Mesendoderm (in vitro differentiated cells): ENCODE measurements at regions not wholly inside any gene's neighbourhood (a gene's known extent, or its start where the extent isn't known, plus 50 kb on each side); places are given as distances from the start of the nearest gene placed in this dataset.
A peak's percentile ranks its signal among the peaks of the same experiment; 100 is the strongest.

ENCODE experiments used
- DNase-seq: peaks from one replicate; pipeline ENCODE4 v3.0.0; 2013
- H2AK5ac ChIP-seq: 2 replicates; pipeline ENCODE4 v1.6.1; 2013; ENCODE audit warnings: low read length, inconsistent platforms
- H2BK120ac ChIP-seq: 2 replicates; pipeline ENCODE4 v1.6.1; 2013; ENCODE audit warnings: low read depth, mild to moderate bottlenecking, low read length, moderate library complexity, mixed read lengths
- H2BK15ac ChIP-seq: replicated peaks from 2 replicates; pipeline ENCODE4 v1.6.1; 2013; ENCODE audit warnings: low read depth, mild to moderate bottlenecking, moderate library complexity
- H2BK5ac ChIP-seq: 2 replicates; pipeline ENCODE4 v1.6.1; 2013; ENCODE audit warnings: low read length, inconsistent platforms
- H3K18ac ChIP-seq: 2 replicates; pipeline ENCODE4 v1.6.1; 2013; ENCODE audit warnings: mild to moderate bottlenecking, low read length, mixed read lengths
- H3K23ac ChIP-seq: one replicate; pipeline ENCODE4 v1.6.1; 2013; ENCODE audit warnings: low read length
- H3K27ac ChIP-seq: 2 replicates; pipeline ENCODE4 v1.5.1; 2013; ENCODE audit warnings: low read depth, mild to moderate bottlenecking, inconsistent platforms, low read length, moderate library complexity
- H3K27me3 ChIP-seq: 2 replicates; pipeline ENCODE4 v1.6.1; 2013; ENCODE audit warnings: low read length, control low read depth, mild to moderate bottlenecking, inconsistent platforms; ENCODE audit not compliant: insufficient read depth, poor library complexity
- H3K36me3 ChIP-seq: 2 replicates; pipeline ENCODE4 v1.6.1; 2013; ENCODE audit warnings: low read length, inconsistent platforms; ENCODE audit not compliant: control insufficient read depth, insufficient read depth
- H3K4ac ChIP-seq: one replicate; pipeline ENCODE4 v1.6.1; 2013; ENCODE audit warnings: low read depth, mild to moderate bottlenecking, low read length, moderate library complexity
- H3K4me1 ChIP-seq: 2 replicates; pipeline ENCODE4 v1.6.1; 2013; ENCODE audit warnings: low read depth, low read length, inconsistent platforms; ENCODE audit not compliant: control insufficient read depth
- H3K4me2 ChIP-seq: 2 replicates; pipeline ENCODE4 v1.6.1; 2013; ENCODE audit warnings: low read length
- H3K4me3 ChIP-seq: 2 replicates; pipeline ENCODE4 v1.5.1; 2013; ENCODE audit warnings: mild to moderate bottlenecking, low read length
- H3K56ac ChIP-seq: one replicate; pipeline ENCODE4 v1.6.1; 2013; ENCODE audit warnings: low read length
- H3K79me1 ChIP-seq: 2 replicates; pipeline ENCODE4 v1.6.1; 2013; ENCODE audit warnings: low read length, inconsistent platforms
- H3K79me2 ChIP-seq: 2 replicates; pipeline ENCODE4 v1.6.1; 2013; ENCODE audit warnings: mild to moderate bottlenecking, low read length; ENCODE audit not compliant: control insufficient read depth, insufficient read depth
- H3K9ac ChIP-seq: 2 replicates; pipeline ENCODE4 v1.6.1; 2013; ENCODE audit warnings: low read length, inconsistent platforms
- H4K5ac ChIP-seq: one replicate; pipeline ENCODE4 v1.6.1; 2013; ENCODE audit warnings: low read length
- H4K8ac ChIP-seq: one replicate; pipeline ENCODE4 v1.6.1; 2013; ENCODE audit warnings: low read depth, mild to moderate bottlenecking, control low read depth, low read length, moderate library complexity
- WGBS: extraction: QIAGEN DNeasy Blood & Tissue Kit; methylation state at CpG from one replicate; pipeline ENCODE4 v1.1.7; 2013; ENCODE audit warnings: low lambda C conversion rate, missing lambda C conversion rate; ENCODE audit not compliant: insufficient coverage; ENCODE audit errors: extremely low coverage; 5-methylcytosine and 5-hydroxymethylcytosine counted together

DNA sequence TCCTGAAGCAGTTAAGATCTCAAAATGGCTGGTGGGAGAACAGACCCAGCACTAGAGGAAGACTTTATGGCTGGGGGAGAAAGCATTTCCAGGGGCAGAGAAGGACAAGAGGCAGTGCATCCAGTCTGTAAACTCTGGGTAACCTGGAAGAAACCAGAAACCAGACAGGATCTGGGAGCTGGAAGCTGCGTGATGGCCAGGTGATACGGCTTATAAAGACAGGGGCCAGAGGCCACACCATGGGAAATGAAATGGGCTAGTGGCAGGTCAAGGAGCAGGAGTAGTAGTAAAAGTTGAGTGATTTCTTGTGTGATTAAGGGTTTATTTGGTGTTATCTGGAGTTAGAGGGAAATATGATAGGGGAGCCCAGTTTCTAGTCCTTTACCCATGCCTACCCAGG lies 144.7 kb upstream of the ARRDC4 start:
- Histone ChIP-seq H4K8ac (no peak overlapping the region), H2BK120ac (no peak overlapping the region), H3K4me3 (no peak overlapping the region), H3K27ac (no peak overlapping the region), H3K79me1 (no peaks in the 10 kb centered on the region), H3K4ac (no peak overlapping the region), H2BK5ac (no peak overlapping the region), H3K23ac (no peak overlapping the region), H3K79me2 (no peaks in the 10 kb centered on the region), H4K5ac (no peak overlapping the region), H3K36me3 (no peaks in the 10 kb centered on the region), H3K18ac (no peak overlapping the region), H3K56ac (no peak overlapping the region), H3K27me3 (no peaks in the 10 kb centered on the region), H3K4me1 (no peaks in the 10 kb centered on the region), H3K9ac (no peak overlapping the region), H2AK5ac (no peak overlapping the region), H3K4me2 (no peak overlapping the region), H2BK15ac (no peak overlapping the region)
- no peak for DNase-seq
- no CpG with 5 or more reads among the region's 2 CpGs for WGBS

DNA sequence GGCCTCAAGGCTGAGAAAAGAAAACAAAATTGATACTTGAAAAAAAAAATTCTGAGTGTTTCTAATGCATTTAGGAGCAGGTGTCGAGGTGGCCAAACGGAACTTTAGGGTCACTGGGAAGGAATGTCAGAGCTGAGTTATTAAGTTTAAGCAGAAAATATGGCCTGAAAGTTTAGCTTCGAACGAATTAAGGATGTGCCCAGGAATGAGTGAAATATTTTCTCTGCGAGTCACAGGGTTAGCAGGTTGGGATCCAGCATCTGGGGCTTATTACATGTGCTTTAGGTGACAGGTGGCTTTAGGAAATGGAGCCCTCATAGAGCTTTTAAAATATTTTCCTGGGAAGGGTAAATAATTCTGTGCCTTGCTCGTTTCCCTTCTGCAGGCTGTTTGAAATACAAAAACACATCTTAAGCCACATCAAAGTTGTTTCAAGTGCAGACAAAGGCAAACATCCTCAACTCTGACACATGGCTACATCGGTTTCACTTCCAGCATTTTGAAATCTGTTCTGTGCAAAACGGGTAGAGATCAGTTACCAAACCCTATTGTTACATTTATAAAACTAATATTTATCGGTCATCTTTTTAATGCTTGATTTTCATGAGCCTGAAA lies 143.1 kb upstream of the ARRDC4 start:
- Histone ChIP-seq H2AK5ac (no peak overlapping the region), H3K79me2 (no peaks in the 10 kb centered on the region), H3K4ac (no peak overlapping the region), H3K23ac (no peak overlapping the region), H3K27me3 (no peaks in the 10 kb centered on the region), H3K27ac (no peak overlapping the region), H3K18ac (no peak overlapping the region), H3K4me3 (no peak overlapping the region), H2BK5ac (no peak overlapping the region), H3K4me2 (no peak overlapping the region), H4K8ac (no peak overlapping the region), H2BK15ac (no peak overlapping the region), H3K36me3 (no peaks in the 10 kb centered on the region), H2BK120ac (no peak overlapping the region), H3K9ac (no peak overlapping the region), H3K4me1 (no peaks in the 10 kb centered on the region), H4K5ac (no peak overlapping the region), H3K79me1 (no peaks in the 10 kb centered on the region), H3K56ac (no peak overlapping the region)
- WGBS: no CpG with 5 or more reads among the region's 9 CpGs
- peak; percentile 7 for DNase-seq

DNA sequence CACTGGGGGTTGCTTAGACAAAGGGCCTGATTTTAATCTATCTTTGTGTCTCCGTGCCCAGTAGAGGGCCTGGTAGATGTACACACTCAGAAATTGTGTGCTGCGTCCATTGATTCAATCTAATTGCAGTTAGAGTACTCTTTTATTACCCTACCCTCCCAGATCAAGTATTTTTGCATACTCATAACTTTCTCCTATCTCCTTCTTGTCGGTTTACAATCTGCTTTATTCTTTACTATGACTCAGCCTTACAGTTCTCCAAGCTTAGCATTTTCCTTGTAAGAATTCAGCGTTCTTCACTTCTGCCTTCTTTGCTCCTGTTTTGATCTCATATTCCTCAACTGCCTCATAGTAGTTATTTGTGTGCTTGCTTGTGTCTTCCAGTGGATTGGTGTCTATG lies 124.5 kb upstream of the ARRDC4 start:
- Histone ChIP-seq H3K79me2 (no peaks in the 10 kb centered on the region), H3K4me2 (no peak overlapping the region), H3K4me3 (no peak overlapping the region), H3K36me3 (no peaks in the 10 kb centered on the region), H3K79me1 (no peaks in the 10 kb centered on the region), H2BK5ac (no peak overlapping the region), H4K5ac (no peak overlapping the region), H3K27me3 (no peaks in the 10 kb centered on the region), H3K56ac (no peak overlapping the region), H3K27ac (no peak overlapping the region), H3K9ac (no peak overlapping the region), H2AK5ac (no peak overlapping the region), H3K4ac (no peak overlapping the region), H3K4me1 (no peaks in the 10 kb centered on the region), H3K18ac (no peak overlapping the region), H2BK120ac (no peak overlapping the region), H4K8ac (no peak overlapping the region), H3K23ac (no peak overlapping the region), H2BK15ac (no peak overlapping the region)
- no peak for DNase-seq
- no CpG with 5 or more reads among the region's 4 CpGs for WGBS

DNA sequence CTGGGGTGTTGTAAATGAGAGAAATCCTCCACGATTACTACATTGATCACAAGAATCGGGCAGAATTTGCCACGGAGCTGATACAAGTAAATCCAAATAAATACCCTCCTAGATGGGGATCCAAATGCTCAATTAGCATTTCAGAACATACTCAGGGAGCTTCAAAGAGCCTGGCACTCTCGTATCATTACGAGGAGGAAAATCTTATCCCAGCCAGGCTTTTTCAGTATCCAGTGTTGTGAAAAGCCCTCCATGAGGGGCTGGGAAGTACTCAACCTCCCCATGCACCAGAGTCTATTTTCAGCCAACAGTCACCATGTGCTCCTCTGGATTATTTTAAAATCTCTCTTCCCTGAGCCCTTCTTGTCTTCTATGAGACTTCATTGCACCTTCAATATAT lies 122.6 kb upstream of the ARRDC4 start:
- Histone ChIP-seq H3K27ac (no peak overlapping the region), H3K56ac (no peak overlapping the region), H3K18ac (no peak overlapping the region), H4K5ac (no peak overlapping the region), H4K8ac (no peak overlapping the region), H3K27me3 (no peaks in the 10 kb centered on the region), H3K36me3 (no peaks in the 10 kb centered on the region), H3K9ac (no peak overlapping the region), H3K4me1 (no peaks in the 10 kb centered on the region), H3K79me1 (no peaks in the 10 kb centered on the region), H3K4me3 (no peak overlapping the region), H2BK120ac (no peak overlapping the region), H2BK5ac (no peak overlapping the region), H3K4ac (no peak overlapping the region), H2AK5ac (no peak overlapping the region), H3K4me2 (no peak overlapping the region), H3K23ac (no peak overlapping the region), H3K79me2 (no peaks in the 10 kb centered on the region), H2BK15ac (no peak overlapping the region)
- DNase-seq: no peak
- no CpG with 5 or more reads among the region's 5 CpGs for WGBS

DNA sequence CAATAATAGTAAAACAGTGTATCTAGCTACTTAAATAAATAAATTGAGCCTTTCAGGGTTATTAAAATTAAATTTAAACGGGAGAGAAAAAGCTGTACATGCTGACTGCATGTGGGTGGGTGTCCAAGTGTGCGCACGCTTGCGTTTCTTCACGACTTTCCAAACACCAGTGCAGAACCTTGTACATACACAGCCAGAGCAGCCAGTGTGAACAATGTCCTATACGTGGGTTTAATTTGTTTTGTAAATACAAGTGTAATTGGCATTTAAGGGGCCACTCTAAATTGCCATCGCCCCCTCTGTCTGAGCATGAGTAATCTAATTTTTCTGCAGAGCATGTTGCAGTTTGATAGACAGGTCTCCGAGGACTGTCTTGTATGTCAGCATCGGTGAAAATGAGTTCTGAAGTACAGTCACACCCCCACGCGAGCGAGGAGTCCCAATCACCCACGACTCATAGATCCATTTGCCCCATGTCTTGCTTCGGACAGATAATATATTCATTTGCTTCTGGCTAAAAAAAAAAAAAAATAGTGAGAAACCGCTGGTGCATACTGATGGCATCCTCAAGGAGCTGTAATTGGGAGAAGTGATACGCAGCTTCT lies 121.8 kb upstream of the ARRDC4 start:
- Histone ChIP-seq H2AK5ac (no peak overlapping the region), H3K18ac (no peak overlapping the region), H3K4me2 (no peak overlapping the region), H3K4me3 (no peak overlapping the region), H2BK15ac (no peak overlapping the region), H4K8ac (no peak overlapping the region), H3K56ac (no peak overlapping the region), H3K4me1 (no peaks in the 10 kb centered on the region), H3K4ac (no peak overlapping the region), H3K9ac (no peak overlapping the region), H3K23ac (no peak overlapping the region), H2BK5ac (no peak overlapping the region), H2BK120ac (no peak overlapping the region), H4K5ac (no peak overlapping the region), H3K79me1 (no peaks in the 10 kb centered on the region), H3K79me2 (no peaks in the 10 kb centered on the region), H3K27me3 (no peaks in the 10 kb centered on the region), H3K27ac (no peak overlapping the region), H3K36me3 (no peaks in the 10 kb centered on the region)
- no peak for DNase-seq
- no CpG with 5 or more reads among the region's 16 CpGs for WGBS

DNA sequence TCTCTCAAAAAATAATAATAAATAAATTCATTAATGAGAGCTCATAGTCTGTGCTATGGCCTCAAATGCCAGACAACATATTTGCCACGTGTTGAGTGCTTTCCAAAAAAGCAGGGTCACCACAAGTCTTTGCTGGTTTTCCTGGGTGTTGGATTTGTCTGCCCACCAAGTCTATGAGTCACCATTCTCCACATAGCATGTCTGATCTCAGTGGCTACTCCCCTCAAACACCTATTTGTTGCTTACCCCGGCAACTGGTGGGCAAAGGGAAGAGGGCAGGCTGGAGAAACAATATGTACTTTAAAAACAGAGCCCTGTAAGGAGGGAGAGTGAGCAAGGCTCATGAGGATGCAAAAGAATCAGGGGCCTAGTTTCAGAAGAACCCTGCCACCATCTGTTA lies 120.0 kb upstream of the ARRDC4 start:
- DNase-seq: peak; percentile 25
- Histone ChIP-seq H4K5ac (no peak overlapping the region), H2BK5ac (no peak overlapping the region), H3K4me1 (no peaks in the 10 kb centered on the region), H3K9ac (no peak overlapping the region), H3K4ac (no peak overlapping the region), H3K56ac (no peak overlapping the region), H2AK5ac (no peak overlapping the region), H3K27me3 (no peaks in the 10 kb centered on the region), H3K18ac (no peak overlapping the region), H3K79me2 (no peaks in the 10 kb centered on the region), H3K23ac (no peak overlapping the region), H3K4me2 (no peak overlapping the region), H3K27ac (no peak overlapping the region), H3K79me1 (no peaks in the 10 kb centered on the region), H4K8ac (no peak overlapping the region), H2BK120ac (no peak overlapping the region), H3K4me3 (no peak overlapping the region), H2BK15ac (no peak overlapping the region), H3K36me3 (no peaks in the 10 kb centered on the region)
- WGBS: no CpG with 5 or more reads among the region's 2 CpGs
